IMR-90 (cell line): ENCODE measurements at regions not wholly inside any gene's neighbourhood (a gene's known extent, or its start where the extent isn't known, plus 50 kb on each side); places are given as distances from the start of the nearest gene placed in this dataset.

Source experiments
- CEBPB ChIP-seq: IDR thresholded peaks from 2 replicates; pipeline ENCODE4 v1.6.1; 2012; ENCODE audit warnings: low read depth, low read length, improper control_type of control experiment
- FOS ChIP-seq: fragments of 150-350 bp; IDR thresholded peaks from 2 replicates; pipeline ENCODE4 v1.6.1; 2016; ENCODE audit warnings: low read depth, low read length
- MXI1 ChIP-seq: IDR thresholded peaks from 2 replicates; pipeline ENCODE4 v1.6.1; 2012; ENCODE audit warnings: low read depth, mild to moderate bottlenecking, low read length, moderate library complexity, borderline replicate concordance
- POLR2A ChIP-seq: IDR thresholded peaks from 2 replicates; pipeline ENCODE4 v1.6.1; 2012; ENCODE audit warnings: mild to moderate bottlenecking, low read depth, low read length
- RAD21 ChIP-seq: IDR thresholded peaks from 2 replicates; pipeline ENCODE4 v1.6.1; 2012; ENCODE audit warnings: low read length, improper control_type of control experiment
- RFX5 ChIP-seq: IDR thresholded peaks from 2 replicates; pipeline ENCODE4 v1.8.0; 2012; ENCODE audit warnings: low read depth, mild to moderate bottlenecking, low read length, moderate library complexity
- SMC3 ChIP-seq: fragments of 150-350 bp; IDR thresholded peaks from 2 replicates; pipeline ENCODE4 v1.6.1; 2016; ENCODE audit warnings: low read depth, mild to moderate bottlenecking, antibody characterized with exemption, low read length, moderate library complexity
- TF ChIP-seq, protein P1 (sequence below): fragments of 150-350 bp; IDR thresholded peaks from 2 replicates; pipeline ENCODE4 v1.6.1; 2017; ENCODE audit warnings: mild to moderate bottlenecking, antibody characterized with exemption, low read length, low read depth
- TF ChIP-seq, protein P2 (sequence below): conservative IDR thresholded peaks from 2 replicates; pipeline ENCODE4 v1.5.1; 2012; ENCODE audit warnings: mild to moderate bottlenecking, low read depth, low read length, improper control_type of control experiment

DNA sequence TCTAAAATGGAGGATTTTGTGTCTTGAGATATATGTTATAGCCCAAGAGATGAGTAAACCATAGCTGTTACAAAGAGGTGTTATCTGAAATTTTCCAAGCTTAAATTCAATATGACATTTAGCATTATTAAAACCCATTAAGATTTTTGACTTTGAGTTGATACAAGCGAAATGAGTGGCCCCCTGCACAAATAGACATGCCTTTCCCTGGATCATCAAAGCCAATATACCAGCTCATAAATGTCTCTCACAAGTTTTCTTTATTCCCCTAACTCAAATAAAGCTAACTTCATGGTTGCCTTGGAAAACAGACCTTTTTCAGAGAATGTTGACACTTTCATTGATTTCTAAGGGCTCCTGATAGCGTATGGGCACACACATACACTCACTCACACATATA is 55.5 kb upstream of the TIAM1 start:
- TF ChIP-seq FOS = no peak
- TF ChIP-seq POLR2A = no peak
- TF ChIP-seq, protein P1, sequence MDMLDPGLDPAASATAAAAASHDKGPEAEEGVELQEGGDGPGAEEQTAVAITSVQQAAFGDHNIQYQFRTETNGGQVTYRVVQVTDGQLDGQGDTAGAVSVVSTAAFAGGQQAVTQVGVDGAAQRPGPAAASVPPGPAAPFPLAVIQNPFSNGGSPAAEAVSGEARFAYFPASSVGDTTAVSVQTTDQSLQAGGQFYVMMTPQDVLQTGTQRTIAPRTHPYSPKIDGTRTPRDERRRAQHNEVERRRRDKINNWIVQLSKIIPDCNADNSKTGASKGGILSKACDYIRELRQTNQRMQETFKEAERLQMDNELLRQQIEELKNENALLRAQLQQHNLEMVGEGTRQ = no peak
- TF ChIP-seq, protein P2, sequence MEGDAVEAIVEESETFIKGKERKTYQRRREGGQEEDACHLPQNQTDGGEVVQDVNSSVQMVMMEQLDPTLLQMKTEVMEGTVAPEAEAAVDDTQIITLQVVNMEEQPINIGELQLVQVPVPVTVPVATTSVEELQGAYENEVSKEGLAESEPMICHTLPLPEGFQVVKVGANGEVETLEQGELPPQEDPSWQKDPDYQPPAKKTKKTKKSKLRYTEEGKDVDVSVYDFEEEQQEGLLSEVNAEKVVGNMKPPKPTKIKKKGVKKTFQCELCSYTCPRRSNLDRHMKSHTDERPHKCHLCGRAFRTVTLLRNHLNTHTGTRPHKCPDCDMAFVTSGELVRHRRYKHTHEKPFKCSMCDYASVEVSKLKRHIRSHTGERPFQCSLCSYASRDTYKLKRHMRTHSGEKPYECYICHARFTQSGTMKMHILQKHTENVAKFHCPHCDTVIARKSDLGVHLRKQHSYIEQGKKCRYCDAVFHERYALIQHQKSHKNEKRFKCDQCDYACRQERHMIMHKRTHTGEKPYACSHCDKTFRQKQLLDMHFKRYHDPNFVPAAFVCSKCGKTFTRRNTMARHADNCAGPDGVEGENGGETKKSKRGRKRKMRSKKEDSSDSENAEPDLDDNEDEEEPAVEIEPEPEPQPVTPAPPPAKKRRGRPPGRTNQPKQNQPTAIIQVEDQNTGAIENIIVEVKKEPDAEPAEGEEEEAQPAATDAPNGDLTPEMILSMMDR = no peak
- TF ChIP-seq CEBPB = no peak
- TF ChIP-seq MXI1 = no peak
- no peak for TF ChIP-seq RAD21
- no peak for TF ChIP-seq SMC3
- TF ChIP-seq RFX5 = no peak
